H9 (cell line): ENCODE measurements at regions not wholly inside any gene's neighbourhood (a gene's known extent, or its start where the extent isn't known, plus 50 kb on each side); places are given as distances from the start of the nearest gene placed in this dataset.

Experiments used
- DNase-seq: peaks from one replicate; pipeline ENCODE4 v3.0.0-alpha.2; 2017
- H2AFZ ChIP-seq: one replicate; pipeline ENCODE4 v1.6.1; 2013; ENCODE audit warnings: mild to moderate bottlenecking, low read length, control low read depth, moderate library complexity
- H2AK5ac ChIP-seq: 2 replicates; pipeline ENCODE4 v1.6.1; 2013; ENCODE audit warnings: low read length, control low read depth, mixed read lengths; ENCODE audit not compliant: insufficient read length
- H2BK120ac ChIP-seq: one replicate; pipeline ENCODE4 v1.6.1; 2013; ENCODE audit warnings: low read depth, mild to moderate bottlenecking, low read length, control low read depth, inconsistent platforms; ENCODE audit not compliant: poor library complexity, severe bottlenecking
- H2BK12ac ChIP-seq: 2 replicates; pipeline ENCODE4 v1.6.1; 2013; ENCODE audit warnings: low read length, control low read depth, mixed read lengths, low read depth; ENCODE audit not compliant: insufficient read length
- H2BK15ac ChIP-seq: 2 replicates; pipeline ENCODE4 v1.6.1; 2013; ENCODE audit warnings: low read depth, low read length, control low read depth
- H2BK20ac ChIP-seq: one replicate; pipeline ENCODE4 v1.6.1; 2013; ENCODE audit warnings: low read depth, mild to moderate bottlenecking, low read length, control low read depth, inconsistent platforms; ENCODE audit not compliant: poor library complexity, severe bottlenecking
- H2BK5ac ChIP-seq: 2 replicates; pipeline ENCODE4 v1.6.1; 2013; ENCODE audit warnings: low read length, control low read depth, mixed read lengths; ENCODE audit not compliant: insufficient read length
- H3K14ac ChIP-seq: 2 replicates; pipeline ENCODE4 v1.6.1; 2013; ENCODE audit warnings: low read length, control low read depth; ENCODE audit not compliant: insufficient read depth
- H3K18ac ChIP-seq: 2 replicates; pipeline ENCODE4 v1.6.1; 2013; ENCODE audit warnings: low read depth, mild to moderate bottlenecking, mixed read lengths, low read length, control low read depth; ENCODE audit not compliant: insufficient read length
- H3K23ac ChIP-seq: 2 replicates; pipeline ENCODE4 v1.6.1; 2013; ENCODE audit warnings: low read length, control low read depth, mixed read lengths, low read depth; ENCODE audit not compliant: insufficient read length
- H3K23me2 ChIP-seq: 2 replicates; pipeline ENCODE4 v1.6.1; 2013; ENCODE audit warnings: low read depth, mild to moderate bottlenecking, mixed read lengths, low read length, control low read depth; ENCODE audit not compliant: insufficient read length, poor library complexity, severe bottlenecking
- H3K27ac ChIP-seq: 2 replicates; pipeline ENCODE4 v1.5.1; 2013; ENCODE audit warnings: low read length, control low read depth, mixed read lengths, low read depth; ENCODE audit not compliant: insufficient read length
- H3K27me3 ChIP-seq: 2 replicates; pipeline ENCODE4 v1.6.1; 2013; ENCODE audit warnings: low read length, control low read depth, inconsistent platforms; ENCODE audit not compliant: insufficient read depth
- H3K4ac ChIP-seq: 2 replicates; pipeline ENCODE4 v1.6.1; 2013; ENCODE audit warnings: low read depth, mild to moderate bottlenecking, control low read depth, inconsistent platforms, low read length, moderate library complexity
- H3K4me1 ChIP-seq: 2 replicates; pipeline ENCODE4 v1.6.1; 2013; ENCODE audit warnings: low read length, control low read depth, inconsistent platforms; ENCODE audit not compliant: insufficient read depth
- H3K4me2 ChIP-seq: 2 replicates; pipeline ENCODE4 v1.6.1; 2013; ENCODE audit warnings: low read length, control low read depth, mixed read lengths; ENCODE audit not compliant: insufficient read length, insufficient read depth
- H3K56ac ChIP-seq: 2 replicates; pipeline ENCODE4 v1.6.1; 2013; ENCODE audit warnings: low read depth, mild to moderate bottlenecking, mixed read lengths, low read length, control low read depth; ENCODE audit not compliant: insufficient read length
- H3K79me1 ChIP-seq: 2 replicates; pipeline ENCODE4 v1.6.1; 2013; ENCODE audit warnings: low read depth, mild to moderate bottlenecking, moderate library complexity, low read length, control low read depth, inconsistent platforms; ENCODE audit not compliant: insufficient read depth, poor library complexity, severe bottlenecking
- H3K79me2 ChIP-seq: 2 replicates; pipeline ENCODE4 v1.6.1; 2013; ENCODE audit warnings: low read length, control low read depth, inconsistent platforms; ENCODE audit not compliant: insufficient read depth
- H3K9ac ChIP-seq: 2 replicates; pipeline ENCODE4 v1.6.1; 2013; ENCODE audit warnings: low read length, control low read depth, mixed read lengths; ENCODE audit not compliant: insufficient read length; ENCODE audit errors: extremely low read depth
- H3K9me3 ChIP-seq: one replicate; pipeline ENCODE4 v1.6.1; 2013; ENCODE audit warnings: low read depth, low read length, inconsistent platforms; ENCODE audit not compliant: control insufficient read depth
- H3T11ph ChIP-seq: one replicate; pipeline ENCODE4 v1.6.1; 2013; ENCODE audit warnings: mild to moderate bottlenecking, low read length, control low read depth, inconsistent platforms
- H4K20me1 ChIP-seq: one replicate; pipeline ENCODE4 v1.6.1; 2013; ENCODE audit not compliant: control insufficient read depth, insufficient read length, insufficient read depth
- H4K5ac ChIP-seq: 2 replicates; pipeline ENCODE4 v1.6.1; 2013; ENCODE audit warnings: low read depth, mild to moderate bottlenecking, mixed read lengths, low read length, control low read depth; ENCODE audit not compliant: insufficient read length
- H4K8ac ChIP-seq: replicated peaks from 2 replicates; pipeline ENCODE4 v1.6.1; 2013; ENCODE audit warnings: low read length, control low read depth, mixed read lengths, low read depth; ENCODE audit not compliant: insufficient read length
- H4K91ac ChIP-seq: 2 replicates; pipeline ENCODE4 v1.6.1; 2013; ENCODE audit warnings: low read depth, mild to moderate bottlenecking, moderate library complexity, mixed read lengths, low read length, control low read depth; ENCODE audit not compliant: insufficient read length
- H3K27ac Mint-ChIP-seq, 3 experiments: 2 replicates in 2 of 3; 3 replicates in 1 of 3; pipeline ENCODE4 v1.8.0; 2020 to 2021; ENCODE audit warnings: mixed read lengths in 3 of 3, mild to moderate bottlenecking in 1 of 3, moderate library complexity in 1 of 3
- H3K27me3 Mint-ChIP-seq: 2 replicates; pipeline ENCODE4 v1.8.0; 2021; ENCODE audit warnings: low read depth, mild to moderate bottlenecking, moderate library complexity, mixed read lengths
- H3K36me3 Mint-ChIP-seq, 3 experiments: 2 replicates in 2 of 3; 3 replicates in 1 of 3; pipeline ENCODE4 v1.8.0; 2020 to 2021; ENCODE audit warnings: low read depth in 3 of 3, mixed read lengths in 3 of 3; ENCODE audit not compliant: insufficient read depth in 1 of 3
- H3K4me1 Mint-ChIP-seq, 2 experiments: 2 replicates each; pipeline ENCODE4 v1.8.0; 2020; ENCODE audit warnings: mixed read lengths in 2 of 2
- H3K4me3 Mint-ChIP-seq, 2 experiments: 2 replicates in 1 of 2; 3 replicates in 1 of 2; pipeline ENCODE4 v1.8.0; 2020 to 2021; ENCODE audit warnings: mild to moderate bottlenecking in 2 of 2, mixed read lengths in 2 of 2, moderate library complexity in 1 of 2
- H3K9me3 Mint-ChIP-seq, 2 experiments: 2 replicates in 1 of 2; 3 replicates in 1 of 2; pipeline ENCODE4 v1.8.0; 2020; ENCODE audit warnings: mild to moderate bottlenecking in 2 of 2, mixed read lengths in 2 of 2, moderate library complexity in 1 of 2
- WGBS: extraction: QIAGEN DNeasy Blood & Tissue Kit; methylation state at CpG from one replicate; pipeline ENCODE4 v1.1.7; 2013; ENCODE audit warnings: missing lambda C conversion rate, low lambda C conversion rate, mixed read lengths; ENCODE audit not compliant: insufficient read length; ENCODE audit errors: extremely low coverage; 5-methylcytosine and 5-hydroxymethylcytosine counted together
- TF ChIP-seq, protein P1 (sequence below): fragments of 200-600 bp; sonication (generic); conservative IDR thresholded peaks from 3 replicates; pipeline ENCODE4 v1.8.0; 2021; ENCODE audit warnings: antibody characterized with exemption, mild to moderate bottlenecking

DNA sequence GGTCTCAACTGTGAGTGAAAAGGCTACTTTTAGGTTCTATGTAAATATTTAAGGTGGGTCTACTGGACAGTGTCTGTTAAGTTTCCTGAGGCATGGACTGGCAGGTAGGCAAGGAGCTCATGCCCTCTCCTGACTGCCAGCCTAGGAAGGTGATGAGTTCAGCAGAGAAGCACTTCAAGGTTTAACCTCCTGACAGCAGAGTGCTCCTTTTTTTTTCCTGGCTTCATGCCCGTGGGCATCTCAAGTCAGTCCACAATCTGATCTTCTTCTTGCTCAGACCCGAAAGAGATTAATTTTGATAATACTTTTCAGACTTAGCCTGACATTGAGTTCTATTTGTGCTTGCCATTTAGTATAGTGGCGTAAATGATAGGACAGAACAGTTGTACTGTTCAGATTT is 241.9 kb upstream of the NREP start:
- Histone ChIP-seq H3K4ac (no peak overlapping the region), H4K5ac (no peak overlapping the region), H3K23me2 (no peaks in the 10 kb centered on the region), H3K79me2 (no peaks in the 10 kb centered on the region), H3K18ac (no peak overlapping the region), H4K8ac (no peak overlapping the region), H2BK12ac (no peak overlapping the region), H2AFZ (no peak overlapping the region), H2BK120ac (no peak overlapping the region), H3K27me3 (no peaks in the 10 kb centered on the region), H4K20me1 (no peaks in the 10 kb centered on the region), H3K4me2 (no peak overlapping the region), H2BK5ac (no peak overlapping the region), H2BK15ac (no peak overlapping the region), H2AK5ac (no peak overlapping the region), H4K91ac (no peak overlapping the region), H3K4me1 (no peaks in the 10 kb centered on the region), H3K56ac (no peak overlapping the region), H3K27ac (no peak overlapping the region), H3K79me1 (no peaks in the 10 kb centered on the region), H3K9me3 (no peaks in the 10 kb centered on the region), H3T11ph (no peak overlapping the region), H2BK20ac (no peak overlapping the region), H3K14ac (no peak overlapping the region), H3K23ac (no peak overlapping the region), H3K9ac (no peak overlapping the region)
- Mint-ChIP-seq H3K4me1 (no peaks in the 10 kb centered on the region), H3K36me3 (no peaks in the 10 kb centered on the region), H3K9me3 (no peaks in the 10 kb centered on the region; a peak in 1 of 5 replicates), H3K4me3 (no peak overlapping the region), H3K27me3 (no peaks in the 10 kb centered on the region; the same call in 1 of the 2 replicates), H3K27ac (no peak overlapping the region)
- WGBS: no CpG with 5 or more reads among the region's 3 CpGs
- TF ChIP-seq, protein P1, sequence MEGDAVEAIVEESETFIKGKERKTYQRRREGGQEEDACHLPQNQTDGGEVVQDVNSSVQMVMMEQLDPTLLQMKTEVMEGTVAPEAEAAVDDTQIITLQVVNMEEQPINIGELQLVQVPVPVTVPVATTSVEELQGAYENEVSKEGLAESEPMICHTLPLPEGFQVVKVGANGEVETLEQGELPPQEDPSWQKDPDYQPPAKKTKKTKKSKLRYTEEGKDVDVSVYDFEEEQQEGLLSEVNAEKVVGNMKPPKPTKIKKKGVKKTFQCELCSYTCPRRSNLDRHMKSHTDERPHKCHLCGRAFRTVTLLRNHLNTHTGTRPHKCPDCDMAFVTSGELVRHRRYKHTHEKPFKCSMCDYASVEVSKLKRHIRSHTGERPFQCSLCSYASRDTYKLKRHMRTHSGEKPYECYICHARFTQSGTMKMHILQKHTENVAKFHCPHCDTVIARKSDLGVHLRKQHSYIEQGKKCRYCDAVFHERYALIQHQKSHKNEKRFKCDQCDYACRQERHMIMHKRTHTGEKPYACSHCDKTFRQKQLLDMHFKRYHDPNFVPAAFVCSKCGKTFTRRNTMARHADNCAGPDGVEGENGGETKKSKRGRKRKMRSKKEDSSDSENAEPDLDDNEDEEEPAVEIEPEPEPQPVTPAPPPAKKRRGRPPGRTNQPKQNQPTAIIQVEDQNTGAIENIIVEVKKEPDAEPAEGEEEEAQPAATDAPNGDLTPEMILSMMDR: no peak
- DNase-seq: no peak
